HCT116 (cell line): ENCODE measurements at regions not wholly inside any gene's neighbourhood (a gene's known extent, or its start where the extent isn't known, plus 50 kb on each side); places are given as distances from the start of the nearest gene placed in this dataset.

Source experiments
- POLR2AphosphoS5 ChIP-seq: IDR thresholded peaks from 2 replicates; pipeline ENCODE4 v1.6.1; 2011; ENCODE audit warnings: mild to moderate bottlenecking, low read depth, low read length, moderate library complexity
- TF ChIP-seq, protein P1 (sequence below), 3 experiments: fragments of 200-600 bp in 1 of 3; sonication (generic) in 1 of 3; IDR thresholded peaks in 2 of 3; conservative IDR thresholded peaks in 1 of 3; 2 replicates each; pipeline ENCODE4 v1.5.1; 2012 to 2017; ENCODE audit warnings: low read depth in 2 of 3, low read length in 2 of 3, antibody characterized with exemption in 1 of 3, borderline replicate concordance in 1 of 3, control low read depth in 1 of 3, mild to moderate bottlenecking in 1 of 3, mixed read lengths in 1 of 3, mixed run types in 1 of 3, moderate library complexity in 1 of 3; ENCODE audit not compliant: insufficient read depth in 1 of 3

DNA sequence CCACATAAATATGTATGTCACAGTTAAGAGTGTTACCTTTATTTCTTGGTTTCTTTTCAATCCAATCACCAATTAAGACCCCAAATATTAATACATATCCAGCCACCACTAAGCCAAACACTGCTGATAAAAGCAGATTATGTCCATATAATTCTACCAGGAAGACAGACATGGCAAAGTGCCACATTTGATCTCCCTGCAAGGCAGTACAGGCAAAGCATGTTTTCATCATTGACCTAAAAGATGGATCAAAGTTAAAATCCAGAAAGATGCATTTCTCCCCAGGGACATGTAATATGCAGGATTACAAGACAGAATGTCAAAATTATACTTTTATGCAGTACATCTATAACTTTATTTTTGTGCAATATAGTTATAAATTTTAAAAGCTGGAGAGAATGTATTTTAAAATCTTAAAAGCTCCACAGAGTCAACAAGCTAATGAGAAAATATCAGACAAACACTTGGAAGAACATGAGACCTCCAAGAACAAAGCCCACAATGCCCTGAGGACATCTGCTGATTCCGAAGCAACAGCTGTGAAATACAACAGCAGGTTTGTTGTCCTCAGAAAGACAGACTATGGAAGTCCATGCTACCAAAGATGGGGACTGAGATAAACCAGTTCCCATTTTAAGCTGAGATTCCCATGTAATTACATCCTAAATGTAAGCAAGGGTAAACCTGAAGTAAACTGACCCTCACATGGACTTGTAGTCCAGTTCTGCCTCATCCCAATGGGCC is 54.5 kb upstream of the TOMM7 start:
- no peak for TF ChIP-seq POLR2AphosphoS5
- TF ChIP-seq, protein P1, sequence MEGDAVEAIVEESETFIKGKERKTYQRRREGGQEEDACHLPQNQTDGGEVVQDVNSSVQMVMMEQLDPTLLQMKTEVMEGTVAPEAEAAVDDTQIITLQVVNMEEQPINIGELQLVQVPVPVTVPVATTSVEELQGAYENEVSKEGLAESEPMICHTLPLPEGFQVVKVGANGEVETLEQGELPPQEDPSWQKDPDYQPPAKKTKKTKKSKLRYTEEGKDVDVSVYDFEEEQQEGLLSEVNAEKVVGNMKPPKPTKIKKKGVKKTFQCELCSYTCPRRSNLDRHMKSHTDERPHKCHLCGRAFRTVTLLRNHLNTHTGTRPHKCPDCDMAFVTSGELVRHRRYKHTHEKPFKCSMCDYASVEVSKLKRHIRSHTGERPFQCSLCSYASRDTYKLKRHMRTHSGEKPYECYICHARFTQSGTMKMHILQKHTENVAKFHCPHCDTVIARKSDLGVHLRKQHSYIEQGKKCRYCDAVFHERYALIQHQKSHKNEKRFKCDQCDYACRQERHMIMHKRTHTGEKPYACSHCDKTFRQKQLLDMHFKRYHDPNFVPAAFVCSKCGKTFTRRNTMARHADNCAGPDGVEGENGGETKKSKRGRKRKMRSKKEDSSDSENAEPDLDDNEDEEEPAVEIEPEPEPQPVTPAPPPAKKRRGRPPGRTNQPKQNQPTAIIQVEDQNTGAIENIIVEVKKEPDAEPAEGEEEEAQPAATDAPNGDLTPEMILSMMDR (IDR thresholded peaks at IDR 0.05 in 2 of 3, conservative IDR thresholded peaks at IDR 0.05 in 1 of 3; ENCODE audit: borderline replicate concordance in 1 of 3, insufficient read depth in 1 of 3, low read depth in 2 of 3, low read length in 2 of 3) = no peak
